ENCODE measurements at regions not wholly inside any gene's neighbourhood (a gene's known extent, or its start where the extent isn't known, plus 50 kb on each side); places are given as distances from the start of the nearest gene placed in this dataset.
"Not testable (repeated sequence)": the region's sequence is repeated elsewhere in the genome, so short reads cannot be mapped to it uniquely, and the experiment has no call there.

DNA sequence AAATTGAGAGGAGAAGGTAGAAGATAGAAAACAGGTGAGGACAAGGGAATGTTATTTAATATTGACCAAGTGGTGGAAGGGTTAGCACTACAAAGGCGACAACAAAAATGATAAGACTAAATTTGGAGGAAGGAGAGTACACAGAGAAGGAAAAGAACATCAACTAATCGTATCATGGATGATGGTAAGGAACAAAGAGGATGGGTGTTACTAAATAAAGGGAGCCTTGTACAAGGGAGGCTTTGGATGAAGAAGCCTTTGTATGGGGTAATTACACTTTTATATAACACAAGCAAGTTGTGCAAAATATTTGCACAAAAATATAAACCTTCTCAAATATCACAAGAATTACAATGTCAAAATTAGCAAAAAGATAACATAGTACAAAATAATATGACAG lies 125.7 kb downstream of the ZNF608 start:
- Mint-ChIP-seq H3K9me3 (no peaks in the 10 kb centered on the region), H3K4me3 (no peak overlapping the region), H3K36me3 (no peaks in the 10 kb centered on the region), H3K27me3 (peaks cover 2% of the 10 kb centered on the region), H3K4me1 (ENCODE audit: low read depth) (no peaks in the 10 kb centered on the region), H3K27ac (no peak overlapping the region)
- POLR2A ChIA-PET, result no interaction called here
- intact Hi-C loops (cut with micrococcal nuclease), result no loop called here
- no peak for DNase-seq
- CTCF ChIA-PET, result no interaction called here

DNA sequence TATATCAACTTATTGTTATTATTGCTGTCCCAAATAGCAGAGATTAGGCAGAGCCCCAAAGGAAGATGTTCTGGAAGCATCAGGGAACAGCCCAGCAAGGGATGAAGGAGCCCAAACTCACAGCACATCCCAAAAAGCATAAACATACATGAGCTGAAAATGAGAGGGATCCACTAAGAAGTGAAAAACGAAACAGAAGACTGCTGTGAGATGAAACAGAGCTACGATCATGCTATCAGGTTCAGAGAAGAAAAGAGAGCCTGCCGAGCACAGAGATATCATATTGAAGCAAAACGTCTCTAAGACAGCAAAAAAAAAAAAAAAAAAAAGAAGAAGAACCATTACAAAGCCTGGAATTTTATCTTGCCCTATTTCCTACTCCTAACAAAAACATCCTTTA lies 127.3 kb downstream of the ZNF608 start:
- intact Hi-C loops (cut with micrococcal nuclease), result no loop called here
- POLR2A ChIA-PET, result no interaction called here
- CTCF ChIA-PET, result interaction anchor here (0.7 kb wide), 1 partner anchor 1826 kb away, joined by 5 read pairs; no protein-coding TSS in a partner anchor
- H3K27me3 Mint-ChIP-seq, result peaks cover 2% of the 10 kb centered on the region
- no peaks in the 10 kb centered on the region for H3K36me3 Mint-ChIP-seq
- no peaks in the 10 kb centered on the region for H3K4me1 Mint-ChIP-seq (ENCODE audit: low read depth)
- no peak overlapping the region for H3K4me3 Mint-ChIP-seq
- H3K27ac Mint-ChIP-seq, result no peak overlapping the region
- no peak for DNase-seq
- no peaks in the 10 kb centered on the region for H3K9me3 Mint-ChIP-seq

GRCh38 chr5:124617787-124618186 lies 128.7 kb downstream of the ZNF608 start:
- no peak overlapping the region for H3K27ac Mint-ChIP-seq
- no peak for DNase-seq
- intact Hi-C loops (cut with micrococcal nuclease), result no loop called here
- H3K9me3 Mint-ChIP-seq, result no peaks in the 10 kb centered on the region
- no peaks in the 10 kb centered on the region for H3K4me1 Mint-ChIP-seq (ENCODE audit: low read depth)
- peaks cover 2% of the 10 kb centered on the region for H3K27me3 Mint-ChIP-seq
- H3K36me3 Mint-ChIP-seq, result no peaks in the 10 kb centered on the region
- no peak overlapping the region for H3K4me3 Mint-ChIP-seq
- POLR2A ChIA-PET, result no interaction called here
- CTCF ChIA-PET, result no interaction called here

GRCh38 chr5:124614836-124615385 lies 131.5 kb downstream of the ZNF608 start:
- POLR2A ChIA-PET, result no interaction called here
- peaks cover 2% of the 10 kb centered on the region for H3K27me3 Mint-ChIP-seq

GRCh38 chr5:124614105-124614504 lies 132.3 kb downstream of the ZNF608 start:
- ChIA-PET POLR2A (no interaction called here), CTCF (no interaction called here)
- Mint-ChIP-seq H3K36me3 (no peaks in the 10 kb centered on the region), H3K4me1 (ENCODE audit: low read depth) (no peaks in the 10 kb centered on the region), H3K4me3 (no peak overlapping the region), H3K27me3 (peaks cover 1% of the 10 kb centered on the region), H3K9me3 (no peaks in the 10 kb centered on the region), H3K27ac (no peak overlapping the region)
- DNase-seq, result no peak
- intact Hi-C loops (cut with micrococcal nuclease), result no loop called here

More at GRCh38 chr5:124614836-124615385, 131.5 kb downstream of the ZNF608 start:
- Mint-ChIP-seq H3K36me3 (no peaks in the 10 kb centered on the region), H3K4me1 (ENCODE audit: low read depth) (no peaks in the 10 kb centered on the region), H3K27ac (no peak overlapping the region), H3K4me3 (no peak overlapping the region), H3K9me3 (no peaks in the 10 kb centered on the region)
- intact Hi-C loops (cut with micrococcal nuclease), result no loop called here
- CTCF ChIA-PET, result no interaction called here
- no peak for DNase-seq

DNA sequence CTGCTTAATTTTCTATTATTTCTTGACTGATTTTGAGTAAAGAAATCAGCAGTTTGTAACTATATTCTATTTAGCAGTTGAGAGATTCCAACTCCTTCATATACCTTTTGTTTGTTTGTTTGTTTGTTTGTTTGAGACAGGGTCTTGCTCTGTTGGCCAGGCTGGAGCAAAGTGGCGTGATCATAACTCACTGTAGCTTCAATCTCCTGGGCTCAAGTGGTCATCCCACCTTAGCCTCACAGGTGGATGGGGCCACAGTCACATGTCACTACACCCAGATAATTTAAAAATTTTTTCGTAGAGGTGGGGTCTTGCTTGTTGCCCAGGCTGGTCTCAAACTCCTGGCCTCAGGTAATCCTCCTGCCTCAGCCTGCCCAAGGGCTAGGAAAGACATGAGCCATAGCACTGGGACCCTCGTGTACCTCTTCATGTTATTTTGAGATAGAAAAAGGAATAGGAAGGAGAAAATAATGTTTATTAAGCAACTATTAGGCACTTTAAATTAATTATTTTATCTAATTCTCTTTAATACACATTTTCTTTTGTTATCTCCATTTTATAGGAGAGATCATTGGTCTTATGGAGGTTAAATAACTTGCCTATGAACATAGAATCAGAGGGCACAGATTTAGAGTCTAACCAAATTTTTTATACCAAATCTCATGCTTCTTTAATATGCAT lies 133.0 kb downstream of the ZNF608 start:
- no peaks in the 10 kb centered on the region for H3K36me3 Mint-ChIP-seq
- no peaks in the 10 kb centered on the region for H3K9me3 Mint-ChIP-seq
- no peaks in the 10 kb centered on the region for H3K4me1 Mint-ChIP-seq (ENCODE audit: low read depth)
- H3K27ac Mint-ChIP-seq, result no peak overlapping the region
- intact Hi-C loops (cut with micrococcal nuclease), result no loop called here
- H3K27me3 Mint-ChIP-seq, result no peaks in the 10 kb centered on the region
- CTCF ChIA-PET, result no interaction called here
- POLR2A ChIA-PET, result no interaction called here
- no peak overlapping the region for H3K4me3 Mint-ChIP-seq
- DNase-seq, result no peak

DNA sequence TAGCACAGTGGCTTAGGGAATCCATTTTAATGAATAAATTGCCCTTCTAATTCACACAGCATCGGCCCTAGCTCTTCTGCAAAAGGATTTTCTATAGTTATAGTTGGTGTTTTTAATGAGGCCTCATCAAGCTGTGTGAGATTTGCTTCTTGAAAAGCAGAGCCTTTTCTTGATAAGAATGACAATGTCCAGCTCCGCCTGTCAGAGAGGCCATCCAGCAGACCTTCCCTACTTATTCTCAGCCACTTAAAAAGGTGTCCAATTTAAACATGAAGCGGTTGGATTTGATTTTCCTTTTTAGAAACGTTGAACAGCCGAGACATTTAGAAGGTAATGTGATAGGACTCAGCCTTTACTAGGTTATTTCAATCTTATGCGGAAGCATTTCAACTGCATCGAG lies 134.4 kb downstream of the ZNF608 start:
- H3K36me3 Mint-ChIP-seq, result no peaks in the 10 kb centered on the region
- CTCF ChIA-PET, result no interaction called here
- no peaks in the 10 kb centered on the region for H3K27me3 Mint-ChIP-seq
- no peak for DNase-seq
- intact Hi-C loops (cut with micrococcal nuclease), result no loop called here
- no peaks in the 10 kb centered on the region for H3K4me1 Mint-ChIP-seq (ENCODE audit: low read depth)
- no peak overlapping the region for H3K4me3 Mint-ChIP-seq
- no peak overlapping the region for H3K27ac Mint-ChIP-seq
- POLR2A ChIA-PET, result no interaction called here
- no peaks in the 10 kb centered on the region for H3K9me3 Mint-ChIP-seq

- DNase-seq; POLR2A ChIA-PET; CTCF ChIA-PET; H3K36me3 Mint-ChIP-seq; H3K4me3 Mint-ChIP-seq; H3K27ac Mint-ChIP-seq; H3K4me1 Mint-ChIP-seq (ENCODE audit: low read depth); intact Hi-C loops (cut with micrococcal nuclease); H3K27me3 Mint-ChIP-seq; H3K9me3 Mint-ChIP-seq: not testable (repeated sequence)
These were observed 135.2 kb downstream of the ZNF608 start for GRCh38 chr5:124611262-124611661.

DNA sequence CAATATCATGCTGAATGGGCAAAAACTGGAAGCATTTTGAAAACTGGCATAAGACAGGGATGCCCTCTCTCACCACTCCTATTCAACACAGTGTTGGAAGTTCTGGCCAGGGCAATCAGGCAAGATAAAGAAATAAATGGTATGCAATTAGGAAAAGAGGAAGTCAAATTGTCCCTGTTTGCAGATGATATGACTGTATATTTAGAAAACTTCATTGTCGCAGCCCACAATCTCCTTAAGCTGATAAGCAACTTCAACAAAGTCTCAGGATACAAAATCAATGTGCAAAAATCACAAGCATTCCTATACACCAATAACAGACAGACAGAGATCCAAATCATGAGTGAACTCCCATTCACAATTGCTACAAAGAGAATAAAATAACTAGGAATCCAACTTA lies 136.8 kb downstream of the ZNF608 start:
- H3K27ac Mint-ChIP-seq; DNase-seq; H3K36me3 Mint-ChIP-seq; H3K27me3 Mint-ChIP-seq; H3K4me1 Mint-ChIP-seq (ENCODE audit: low read depth); H3K4me3 Mint-ChIP-seq; POLR2A ChIA-PET; H3K9me3 Mint-ChIP-seq; CTCF ChIA-PET; intact Hi-C loops (cut with micrococcal nuclease): not testable (repeated sequence)

DNA sequence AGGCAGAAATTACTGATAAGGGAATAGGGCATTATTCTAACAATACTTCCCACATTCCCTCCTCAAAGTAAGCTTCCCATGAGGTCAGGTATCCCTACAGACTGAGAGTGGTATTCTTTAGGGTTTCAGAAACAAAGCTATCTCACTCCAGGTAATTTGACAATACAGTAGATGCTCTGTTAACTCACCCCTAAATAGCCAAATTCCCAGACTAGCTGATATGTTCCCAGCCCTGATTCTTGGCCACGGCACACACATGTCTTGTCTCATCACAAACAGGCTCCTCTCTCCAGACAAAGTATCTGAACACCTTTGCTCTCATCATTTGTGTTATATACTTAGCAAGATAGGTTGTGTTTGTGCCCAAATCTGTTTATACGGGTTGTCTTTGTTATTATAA lies 139.9 kb downstream of the ZNF608 start:
- Mint-ChIP-seq H3K27ac (no peak overlapping the region), H3K36me3 (no peaks in the 10 kb centered on the region), H3K4me3 (no peak overlapping the region), H3K4me1 (ENCODE audit: low read depth) (no peaks in the 10 kb centered on the region), H3K9me3 (no peaks in the 10 kb centered on the region), H3K27me3 (no peaks in the 10 kb centered on the region)
- intact Hi-C loops (cut with micrococcal nuclease), result no loop called here
- POLR2A ChIA-PET, result no interaction called here
- CTCF ChIA-PET, result no interaction called here
- DNase-seq, result no peak

GRCh38 chr5:124606093-124606492 lies 140.3 kb downstream of the ZNF608 start:
- intact Hi-C loops (cut with micrococcal nuclease), result no loop called here
- Mint-ChIP-seq H3K27me3 (no peaks in the 10 kb centered on the region), H3K9me3 (no peaks in the 10 kb centered on the region), H3K36me3 (no peaks in the 10 kb centered on the region), H3K27ac (no peak overlapping the region), H3K4me3 (no peak overlapping the region), H3K4me1 (ENCODE audit: low read depth) (no peaks in the 10 kb centered on the region)
- no peak for DNase-seq
- POLR2A ChIA-PET, result no interaction called here
- CTCF ChIA-PET, result no interaction called here

DNA sequence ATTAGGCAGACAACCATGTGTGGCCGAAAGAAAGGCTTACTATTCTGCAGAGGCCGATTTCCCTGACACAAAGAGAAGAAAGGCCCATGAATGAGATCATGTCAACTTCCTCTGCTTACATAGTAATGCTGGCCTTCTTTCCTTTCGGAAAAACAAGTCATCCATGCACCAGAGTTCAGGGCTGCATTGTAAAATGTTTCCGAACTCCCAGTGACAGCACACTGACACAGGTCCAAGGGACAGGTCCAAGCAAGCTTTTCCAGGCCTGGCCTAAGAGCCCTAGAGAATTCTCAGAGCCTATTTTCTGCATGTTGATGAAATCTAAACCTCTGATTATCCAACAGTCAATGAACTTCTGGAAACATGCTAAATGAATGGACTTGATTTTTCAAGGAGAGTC lies 140.9 kb downstream of the ZNF608 start:
- H3K9me3 Mint-ChIP-seq, result no peaks in the 10 kb centered on the region
- CTCF ChIA-PET, result no interaction called here
- no peak overlapping the region for H3K4me3 Mint-ChIP-seq
- H3K36me3 Mint-ChIP-seq, result no peaks in the 10 kb centered on the region
- POLR2A ChIA-PET, result no interaction called here
- no peak for DNase-seq
- H3K4me1 Mint-ChIP-seq (ENCODE audit: low read depth), result no peaks in the 10 kb centered on the region
- H3K27me3 Mint-ChIP-seq, result no peaks in the 10 kb centered on the region
- no peak overlapping the region for H3K27ac Mint-ChIP-seq
- intact Hi-C loops (cut with micrococcal nuclease), result no loop called here

DNA sequence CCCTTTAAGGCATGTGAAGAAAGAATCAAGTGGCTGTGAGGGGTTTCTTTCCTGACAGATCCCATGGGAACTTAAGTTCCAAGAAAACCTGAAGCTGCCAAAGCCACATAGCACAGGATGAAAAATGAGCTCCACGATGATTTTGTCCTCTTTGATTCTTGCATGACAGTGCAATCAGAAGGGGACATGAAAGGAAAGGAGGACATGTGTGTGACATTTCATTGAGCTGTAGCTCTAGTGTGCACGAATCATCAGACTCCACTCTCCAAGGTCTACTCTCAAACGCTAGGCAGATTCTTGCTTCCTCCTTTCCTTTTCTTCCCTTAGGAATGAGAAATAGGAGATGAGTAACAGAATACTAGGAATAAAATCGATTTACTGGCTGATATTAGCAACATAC lies 142.0 kb downstream of the ZNF608 start:
- no peak overlapping the region for H3K27ac Mint-ChIP-seq
- intact Hi-C loops (cut with micrococcal nuclease), result no loop called here
- POLR2A ChIA-PET, result no interaction called here
- no peaks in the 10 kb centered on the region for H3K4me1 Mint-ChIP-seq (ENCODE audit: low read depth)
- H3K4me3 Mint-ChIP-seq, result no peak overlapping the region
- CTCF ChIA-PET, result no interaction called here
- no peaks in the 10 kb centered on the region for H3K9me3 Mint-ChIP-seq
- DNase-seq, result no peak
- H3K27me3 Mint-ChIP-seq, result no peaks in the 10 kb centered on the region
- H3K36me3 Mint-ChIP-seq, result no peaks in the 10 kb centered on the region

All from activated CD4-positive, alpha-beta memory T cell treated with anti-CD3 and anti-CD28 coated beads for 36 hours (primary cell).